NOMO-1 treated with dmso at 0.1 percent for 144 hours (cell line): ENCODE measurements at regions not wholly inside any gene's neighbourhood (a gene's known extent, or its start where the extent isn't known, plus 50 kb on each side); places are given as distances from the start of the nearest gene placed in this dataset.

Experiments used
- DNase-seq: peaks from one replicate; lab custom pipeline; 2025; ENCODE audit not compliant: unreplicated experiment; lab: John Stamatoyannopoulos, UW

DNA sequence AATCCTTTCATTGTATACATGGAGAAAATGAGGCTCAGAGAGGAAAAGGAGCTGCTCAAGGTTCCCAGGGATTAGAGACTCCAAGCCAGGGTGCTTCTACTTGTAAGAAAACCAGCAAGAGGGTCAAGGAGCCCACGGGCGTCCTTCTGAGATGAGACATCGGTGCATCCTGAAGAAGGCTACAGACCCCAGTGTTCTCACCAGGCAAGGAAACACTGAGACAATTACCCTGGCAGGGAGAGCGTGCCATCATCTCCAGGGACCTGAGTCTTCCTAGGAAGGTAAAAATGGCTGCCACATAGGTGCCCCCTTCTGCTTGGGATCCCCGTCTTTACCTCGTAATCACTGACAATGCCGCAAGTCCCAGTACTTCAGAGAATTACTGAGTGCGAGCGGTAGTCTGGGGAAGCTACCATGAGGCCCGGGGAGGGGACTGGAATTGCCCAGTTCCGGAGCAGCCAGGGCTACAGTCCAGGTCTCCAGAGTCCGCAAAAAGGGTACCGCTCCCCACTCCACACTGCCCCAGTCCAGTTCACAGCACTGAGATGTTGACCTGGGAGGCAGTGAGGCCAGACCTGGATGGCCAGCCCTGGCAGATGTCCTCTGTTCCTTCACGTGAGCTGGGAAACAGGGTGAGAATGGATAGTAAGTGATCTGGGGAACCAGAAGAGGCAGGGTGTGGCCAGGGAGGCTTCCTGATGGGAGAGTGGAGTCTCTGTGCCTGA is 164.7 kb upstream of the SMAD3 start:
- DNase-seq = no peak

DNA sequence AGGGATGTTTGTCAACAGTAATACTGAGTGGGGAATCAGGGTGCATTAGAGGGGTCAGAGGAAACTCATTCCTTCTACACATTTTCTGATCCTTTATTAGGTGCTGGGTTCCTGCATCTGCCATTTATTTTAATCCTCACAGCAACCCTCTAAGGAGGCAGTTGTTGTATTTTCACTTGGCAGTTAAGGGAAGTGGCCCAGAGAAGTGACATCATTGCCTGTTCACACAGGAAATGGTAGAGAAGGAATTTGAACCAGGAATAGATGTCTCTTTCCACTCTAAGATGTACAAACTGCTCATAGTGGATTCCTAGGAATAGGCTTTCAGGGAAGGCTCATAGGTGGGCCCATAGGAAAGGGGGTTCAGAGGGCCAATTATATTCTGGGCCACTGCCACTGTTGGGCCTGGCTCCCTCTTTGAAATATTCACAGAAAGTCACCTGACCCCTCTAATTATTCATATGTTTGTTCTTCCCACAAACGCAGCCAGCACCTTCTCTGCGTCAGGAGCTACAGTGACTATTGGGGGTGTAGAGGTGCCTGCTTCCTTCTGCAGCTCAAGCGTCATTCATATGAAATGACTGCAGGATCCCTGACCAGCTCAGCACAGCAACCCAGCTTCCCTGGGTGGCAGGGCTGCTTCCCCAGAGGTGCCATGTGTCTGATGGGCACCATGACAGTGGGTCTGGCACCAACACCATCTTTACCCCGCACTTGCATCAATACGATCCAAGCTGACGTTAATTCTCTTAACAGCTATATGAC is 163.9 kb upstream of the SMAD3 start:
- DNase-seq = no peak

GRCh38 chr15:66905185-66905584 is 160.2 kb upstream of the SMAD3 start:
- DNase-seq = no peak

DNA sequence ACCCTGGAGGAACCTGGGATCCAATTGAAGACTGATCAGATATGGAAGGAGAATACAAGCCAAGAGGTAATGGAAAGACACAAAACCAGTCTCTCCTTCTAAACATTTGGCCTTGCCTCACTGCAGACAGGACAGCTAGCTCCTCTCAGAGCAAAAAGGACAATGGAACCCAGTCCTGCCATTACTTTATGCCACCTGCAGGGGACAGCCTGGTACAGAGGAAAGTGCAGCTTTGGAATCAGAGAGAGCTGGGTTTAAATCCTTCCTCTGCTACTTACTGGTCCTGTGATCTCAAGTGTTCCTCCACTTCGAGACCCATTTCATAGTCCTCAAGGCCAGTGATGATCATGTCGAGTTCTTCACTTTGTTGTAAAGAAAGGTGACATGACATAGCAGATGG is 159.4 kb upstream of the SMAD3 start:
- DNase-seq = no peak

DNA sequence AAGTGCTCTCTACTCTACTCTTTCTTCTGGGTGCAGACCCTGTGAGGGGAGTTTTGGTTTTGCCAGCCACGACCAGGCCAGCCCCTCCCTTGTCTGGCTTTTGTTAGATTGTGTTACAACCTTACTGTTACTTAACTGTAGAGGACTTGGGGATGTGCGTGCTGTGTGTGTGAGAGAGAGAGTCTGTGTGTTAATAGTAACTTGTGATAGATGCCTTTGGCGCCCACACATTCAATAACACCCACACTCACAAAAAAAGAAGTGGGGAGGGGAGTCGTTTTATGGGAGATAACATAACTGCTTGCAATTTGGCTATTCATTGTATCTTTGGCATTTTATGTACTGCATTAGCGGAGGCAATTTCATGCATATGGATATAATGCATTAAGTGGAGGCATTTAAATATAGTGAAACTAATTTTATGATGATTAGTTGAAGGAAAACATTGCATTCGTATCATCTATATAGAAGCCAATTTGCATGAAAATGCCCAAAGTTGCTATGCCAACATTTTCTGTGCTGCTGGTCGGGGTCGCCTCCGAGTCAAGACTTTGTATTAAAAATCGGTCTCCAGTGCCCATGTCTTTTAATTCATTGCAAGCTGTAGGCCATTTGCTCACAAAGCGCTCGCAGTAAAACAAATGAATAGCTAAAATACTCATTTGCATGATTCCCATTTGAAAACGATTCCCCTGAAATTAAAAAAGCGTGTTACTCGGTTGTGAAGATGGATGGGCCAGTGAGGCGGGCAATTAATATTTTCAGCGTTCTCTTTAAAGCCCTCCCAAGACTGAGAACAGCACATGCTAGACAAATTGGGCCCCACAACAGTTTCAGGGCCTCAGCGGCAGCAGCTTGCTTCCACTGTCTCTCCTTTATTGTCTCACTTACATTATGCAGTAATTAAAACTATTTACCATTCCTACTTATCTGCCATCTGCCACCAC is 158.5 kb upstream of the SMAD3 start:
- DNase-seq = no peak

DNA sequence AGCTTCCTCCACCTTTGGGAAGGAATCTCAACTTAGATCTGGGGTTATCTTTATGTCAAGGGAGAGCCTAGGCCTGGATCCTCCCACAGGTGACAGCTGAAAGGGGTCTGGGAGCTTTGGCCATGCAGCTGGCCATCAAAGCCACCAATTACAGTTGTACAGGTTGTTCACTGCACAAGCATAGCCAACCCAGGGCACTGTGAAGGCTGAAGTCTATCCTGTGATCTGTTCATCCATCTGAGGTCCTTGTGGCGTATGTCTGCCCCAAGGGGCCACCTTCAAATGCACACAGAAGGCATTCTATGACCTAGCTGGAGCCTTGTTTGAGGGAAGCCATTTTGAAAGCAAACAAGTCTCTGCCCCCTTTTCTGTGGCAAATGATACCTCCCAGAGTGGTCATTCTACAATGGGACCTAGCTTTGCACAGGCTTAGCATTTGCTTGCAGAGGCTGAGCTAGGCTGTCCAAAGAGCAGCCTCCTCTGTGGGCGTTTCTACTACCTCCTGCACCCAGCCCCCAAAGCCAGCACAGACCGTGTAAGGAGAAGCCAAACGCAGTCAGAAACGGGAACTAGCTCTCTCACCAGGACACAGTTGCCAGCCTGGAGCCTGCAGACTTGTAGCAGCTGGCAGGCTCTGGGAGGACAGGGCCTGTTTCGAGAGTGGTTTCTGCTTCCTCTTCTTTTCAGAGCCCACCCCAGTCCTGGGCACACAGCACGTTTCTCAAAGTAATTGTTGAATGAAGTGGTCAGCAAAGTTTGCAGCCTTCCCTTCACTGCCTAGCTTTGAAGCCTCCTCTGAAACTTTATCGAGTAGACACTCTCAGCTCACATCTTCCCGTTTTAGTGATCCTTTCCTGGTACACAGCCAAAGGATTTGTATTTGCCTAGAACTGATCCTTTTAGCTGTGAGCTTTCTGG is 157.3 kb upstream of the SMAD3 start:
- peak; percentile 96 for DNase-seq

GRCh38 chr15:66908744-66909095 is 156.7 kb upstream of the SMAD3 start:
- DNase-seq = no peak

DNA sequence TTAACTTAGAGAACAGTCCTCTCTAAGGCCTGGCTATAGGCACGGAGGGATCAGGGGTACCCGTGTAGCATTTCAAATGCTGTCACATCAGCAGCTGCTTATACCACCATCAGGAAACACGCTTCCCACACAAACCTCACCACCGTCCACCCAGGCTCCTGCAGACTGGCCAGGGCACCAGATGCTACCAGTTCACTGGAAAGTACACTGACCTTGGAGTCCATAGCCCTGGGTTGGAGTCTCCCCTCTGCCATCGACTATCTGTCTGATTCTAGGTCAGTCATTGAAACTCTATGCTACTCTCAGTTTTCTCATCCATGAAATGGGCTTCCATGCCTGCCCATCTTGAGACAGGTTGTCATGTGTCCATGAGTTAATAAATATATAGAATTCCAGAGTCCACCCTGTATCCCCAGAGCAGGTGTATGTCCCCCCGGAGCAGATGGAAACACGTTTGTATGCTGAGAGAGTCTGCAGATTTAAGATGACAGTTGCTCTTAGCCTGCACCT is 156.0 kb upstream of the SMAD3 start:
- no peak for DNase-seq

DNA sequence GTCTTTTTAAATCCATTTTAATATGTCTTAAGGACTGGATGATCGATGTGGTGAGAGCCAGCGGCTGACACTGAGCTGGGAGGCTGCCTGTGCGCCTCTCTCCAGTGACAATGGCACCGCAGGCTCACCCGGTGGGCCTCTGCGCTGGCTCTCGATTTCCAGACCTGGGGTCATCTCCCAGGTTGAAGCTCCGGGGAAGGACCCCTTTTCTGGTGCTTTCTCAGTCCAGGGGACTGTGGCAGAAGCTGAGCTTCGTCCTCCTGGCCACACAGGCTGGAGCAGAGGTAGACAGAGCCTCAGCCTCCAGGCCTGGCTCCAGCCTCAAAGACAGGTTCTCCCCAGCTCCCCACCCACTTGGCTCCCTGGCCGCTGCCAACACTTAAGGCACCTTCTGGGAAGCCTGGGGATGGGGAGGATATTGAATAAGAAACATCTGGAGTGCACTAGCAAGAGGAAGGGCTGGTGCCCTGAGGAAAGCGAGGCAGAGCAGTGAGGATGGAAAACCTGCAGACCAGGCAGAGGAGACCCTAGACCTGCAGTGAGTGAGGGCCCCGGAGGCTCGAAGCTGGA is 154.2 kb upstream of the SMAD3 start:
- no peak for DNase-seq

DNA sequence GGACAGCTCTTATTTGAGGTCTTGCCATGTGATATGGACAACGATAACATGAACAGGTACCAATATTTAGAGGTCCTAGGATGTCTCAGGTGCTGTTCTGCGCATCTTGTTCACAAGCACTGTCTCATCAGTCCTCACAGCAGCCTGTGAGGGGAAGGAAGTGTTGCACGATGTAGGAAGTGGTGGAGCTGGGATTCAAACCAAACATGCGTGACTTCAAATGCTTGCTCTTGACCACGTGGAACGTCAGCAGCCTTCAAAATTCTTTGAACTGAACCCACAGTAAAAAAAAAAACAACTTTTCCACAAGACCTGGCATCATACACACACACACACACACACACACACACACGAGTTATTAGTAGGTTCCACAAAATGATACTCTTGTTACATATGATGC is 153.4 kb upstream of the SMAD3 start:
- DNase-seq = peak; percentile 70

- no peak for DNase-seq
Measured at GRCh38 chr15:66912441-66912840, 153.0 kb upstream of the SMAD3 start.

DNA sequence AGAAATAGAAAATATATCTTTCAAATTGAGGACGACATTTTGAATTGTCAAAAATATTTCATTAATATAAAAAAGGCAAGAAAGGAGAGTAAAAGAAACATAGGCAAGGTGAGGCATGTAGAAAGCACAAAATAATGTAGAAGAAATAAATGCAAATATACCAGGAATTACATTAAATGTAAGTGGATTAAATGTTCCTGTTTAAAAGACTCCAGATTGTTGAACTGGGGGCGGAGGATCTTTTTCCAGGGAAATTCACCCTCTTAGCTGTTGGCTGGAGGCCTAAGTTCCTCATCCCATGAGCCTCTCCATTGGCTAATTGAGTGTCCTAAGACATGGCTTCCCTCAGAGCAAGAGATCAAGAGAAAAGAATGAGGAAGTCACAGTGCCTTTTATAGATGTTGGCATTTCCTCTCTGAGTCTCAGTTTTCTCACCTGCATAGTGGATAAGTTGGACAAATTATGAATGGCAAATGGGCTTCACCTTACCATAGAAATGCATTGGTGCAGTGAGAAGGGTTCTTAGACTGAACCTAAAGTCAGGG is 147.4 kb upstream of the SMAD3 start:
- no peak for DNase-seq

- no peak for DNase-seq
Measured at GRCh38 chr15:66919421-66919820, 146.0 kb upstream of the SMAD3 start.

DNA sequence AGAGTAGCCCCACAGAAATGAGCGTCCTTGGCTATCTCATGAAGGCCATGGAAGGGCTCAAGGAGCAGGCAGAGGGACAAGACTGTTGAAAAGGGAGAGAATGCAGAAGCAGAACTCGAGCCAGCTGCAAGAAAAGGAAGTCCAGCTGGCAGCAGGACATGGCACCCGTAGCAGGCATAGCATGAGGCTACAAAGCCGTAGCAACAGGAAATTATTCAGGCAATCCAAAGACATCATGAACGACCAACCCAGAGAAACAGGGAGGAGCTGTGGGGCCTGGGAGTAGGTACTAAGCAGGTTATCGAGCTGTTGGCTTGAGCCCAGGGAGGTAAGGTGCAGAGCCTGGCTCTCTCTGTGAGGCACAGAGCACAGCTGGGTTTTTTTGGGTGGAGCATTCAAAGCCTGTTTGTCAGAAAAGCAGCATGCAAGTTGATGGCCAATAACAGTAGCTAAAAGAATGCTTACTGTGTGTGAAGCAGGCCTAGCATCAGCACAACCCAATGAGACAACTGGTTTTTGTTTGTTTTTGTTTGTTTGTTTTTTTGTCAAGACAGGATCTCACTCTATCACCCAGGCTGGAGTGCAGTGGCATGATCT is 144.0 kb upstream of the SMAD3 start:
- peak; percentile 64 for DNase-seq

DNA sequence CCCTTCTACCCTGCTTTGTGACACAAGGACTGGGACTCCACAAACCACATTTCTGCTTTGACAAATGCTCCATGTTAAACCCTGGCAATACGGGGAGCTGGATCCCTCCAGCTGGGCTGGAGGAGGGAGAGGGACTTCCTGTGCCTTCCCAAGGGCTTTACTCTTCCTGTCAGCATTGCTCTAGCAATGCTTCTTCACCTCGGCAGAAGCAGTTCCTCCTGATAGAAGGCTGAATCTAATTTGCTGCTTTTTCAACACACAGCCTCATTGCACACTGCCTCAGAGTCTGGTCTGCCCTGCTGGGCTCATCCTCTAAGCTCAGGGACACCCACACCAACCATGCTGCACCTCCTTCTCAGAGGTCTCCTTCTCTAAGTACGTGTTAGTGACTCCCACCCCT is 142.8 kb upstream of the SMAD3 start:
- no peak for DNase-seq

GRCh38 chr15:66923438-66923881 is 141.9 kb upstream of the SMAD3 start:
- no peak for DNase-seq

- no peak for DNase-seq
Measured at GRCh38 chr15:66924889-66925288, 140.5 kb upstream of the SMAD3 start.

DNA sequence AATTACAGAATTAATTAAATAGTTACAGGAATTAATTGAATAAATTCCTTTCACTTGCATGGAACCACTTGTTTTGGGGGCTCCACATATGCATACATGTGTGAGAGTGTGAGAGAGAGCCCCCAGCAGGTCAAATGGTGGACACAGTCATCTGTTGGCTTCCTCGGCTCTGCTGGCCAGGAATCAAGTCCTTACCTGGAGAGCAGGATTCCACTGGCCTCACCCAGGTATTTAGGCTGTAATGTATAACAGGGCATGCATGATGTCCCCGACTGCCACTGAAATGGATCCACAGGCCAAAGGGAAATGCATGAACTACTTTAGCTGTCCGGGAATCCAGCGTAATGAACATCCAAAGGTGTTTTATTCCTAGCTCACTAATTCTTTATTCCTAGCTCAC is 139.7 kb upstream of the SMAD3 start:
- DNase-seq = no peak
